KMS-11 (cell line): ENCODE measurements at regions not wholly inside any gene's neighbourhood (a gene's known extent, or its start where the extent isn't known, plus 50 kb on each side); places are given as distances from the start of the nearest gene placed in this dataset.
"Not testable (repeated sequence)": the region's sequence is repeated elsewhere in the genome, so short reads cannot be mapped to it uniquely, and the experiment has no call there.

Source experiments
- H2AFZ ChIP-seq: fragments of 200-600 bp; sonication (generic); 2 replicates; pipeline ENCODE4 v1.6.1; 2016; ENCODE audit warnings: antibody characterized with exemption, mixed run types, low read depth
- H3K27ac ChIP-seq: fragments of 200-600 bp; sonication (generic); 2 replicates; pipeline ENCODE4 v1.6.1; 2016; ENCODE audit warnings: mild to moderate bottlenecking, mixed run types
- H3K27me3 ChIP-seq: fragments of 200-600 bp; sonication (generic); 2 replicates; pipeline ENCODE4 v1.6.1; 2017; ENCODE audit warnings: mild to moderate bottlenecking, low read depth, mixed run types, moderate library complexity; ENCODE audit not compliant: insufficient read depth
- H3K36me3 ChIP-seq: fragments of 200-600 bp; sonication (generic); 2 replicates; pipeline ENCODE4 v1.6.1; 2017; ENCODE audit warnings: mild to moderate bottlenecking, mixed run types; ENCODE audit not compliant: insufficient read depth
- H3K4me1 ChIP-seq: fragments of 200-600 bp; sonication (generic); 2 replicates; pipeline ENCODE4 v1.6.1; 2016; ENCODE audit warnings: mild to moderate bottlenecking, low read depth, mixed run types; ENCODE audit not compliant: poor library complexity, severe bottlenecking
- H3K4me2 ChIP-seq: fragments of 200-600 bp; sonication (generic); 2 replicates; pipeline ENCODE4 v1.7.0; 2016; ENCODE audit warnings: mild to moderate bottlenecking, mixed run types
- H3K4me3 ChIP-seq: fragments of 200-600 bp; sonication (generic); IDR thresholded peaks from 2 replicates; pipeline ENCODE4 v1.6.1; 2017; ENCODE audit warnings: low read depth, low read length, mixed read lengths; ENCODE audit not compliant: insufficient read depth
- H3K79me2 ChIP-seq: fragments of 200-600 bp; sonication (generic); 2 replicates; pipeline ENCODE4 v1.6.1; 2016; ENCODE audit warnings: low read depth, mixed run types; ENCODE audit not compliant: insufficient read depth
- H3K9ac ChIP-seq: fragments of 200-600 bp; sonication (generic); 2 replicates; pipeline ENCODE4 v1.6.1; 2016; ENCODE audit warnings: mild to moderate bottlenecking, mixed run types
- H4K20me1 ChIP-seq: fragments of 200-600 bp; sonication (generic); 2 replicates; pipeline ENCODE4 v1.6.1; 2016; ENCODE audit warnings: mild to moderate bottlenecking, mixed run types; ENCODE audit not compliant: insufficient read depth
- TF ChIP-seq, protein P1 (sequence below): fragments of 200-600 bp; sonication (generic); conservative IDR thresholded peaks from 2 replicates; pipeline ENCODE4 v1.6.1; 2017; ENCODE audit warnings: low read depth, mild to moderate bottlenecking, antibody characterized with exemption, low read length, moderate library complexity, mixed read lengths

DNA sequence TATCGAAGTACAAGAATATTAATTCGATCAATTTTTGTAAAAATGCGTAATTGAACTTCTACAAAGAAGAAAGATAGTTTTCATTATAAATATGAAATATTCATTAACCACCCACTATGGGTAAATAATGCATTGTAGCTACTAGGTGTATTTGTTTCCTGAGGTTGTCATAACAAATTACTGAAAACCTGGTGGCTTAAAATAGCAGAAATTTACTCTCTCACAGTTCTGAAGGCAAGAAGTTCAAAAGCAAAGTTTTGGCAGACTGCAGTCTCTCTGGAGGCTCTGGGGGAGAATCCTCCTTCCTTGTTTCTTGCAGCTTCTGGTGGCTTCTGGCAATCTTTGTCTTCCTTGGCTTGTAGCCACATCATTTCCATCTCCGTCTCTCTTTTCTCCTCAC, 99.2 kb upstream of the MIR17HG start:
- no peak overlapping the region for H3K4me3 ChIP-seq
- no peak overlapping the region for H3K9ac ChIP-seq
- H3K4me1 ChIP-seq: no peaks in the 10 kb centered on the region
- H3K79me2 ChIP-seq: no peaks in the 10 kb centered on the region
- no peaks in the 10 kb centered on the region for H3K27me3 ChIP-seq
- TF ChIP-seq, protein P1, sequence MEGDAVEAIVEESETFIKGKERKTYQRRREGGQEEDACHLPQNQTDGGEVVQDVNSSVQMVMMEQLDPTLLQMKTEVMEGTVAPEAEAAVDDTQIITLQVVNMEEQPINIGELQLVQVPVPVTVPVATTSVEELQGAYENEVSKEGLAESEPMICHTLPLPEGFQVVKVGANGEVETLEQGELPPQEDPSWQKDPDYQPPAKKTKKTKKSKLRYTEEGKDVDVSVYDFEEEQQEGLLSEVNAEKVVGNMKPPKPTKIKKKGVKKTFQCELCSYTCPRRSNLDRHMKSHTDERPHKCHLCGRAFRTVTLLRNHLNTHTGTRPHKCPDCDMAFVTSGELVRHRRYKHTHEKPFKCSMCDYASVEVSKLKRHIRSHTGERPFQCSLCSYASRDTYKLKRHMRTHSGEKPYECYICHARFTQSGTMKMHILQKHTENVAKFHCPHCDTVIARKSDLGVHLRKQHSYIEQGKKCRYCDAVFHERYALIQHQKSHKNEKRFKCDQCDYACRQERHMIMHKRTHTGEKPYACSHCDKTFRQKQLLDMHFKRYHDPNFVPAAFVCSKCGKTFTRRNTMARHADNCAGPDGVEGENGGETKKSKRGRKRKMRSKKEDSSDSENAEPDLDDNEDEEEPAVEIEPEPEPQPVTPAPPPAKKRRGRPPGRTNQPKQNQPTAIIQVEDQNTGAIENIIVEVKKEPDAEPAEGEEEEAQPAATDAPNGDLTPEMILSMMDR: no peak
- no peaks in the 10 kb centered on the region for H3K36me3 ChIP-seq
- no peak overlapping the region for H3K27ac ChIP-seq
- no peak overlapping the region for H2AFZ ChIP-seq
- no peaks in the 10 kb centered on the region for H4K20me1 ChIP-seq
- no peak overlapping the region for H3K4me2 ChIP-seq

DNA sequence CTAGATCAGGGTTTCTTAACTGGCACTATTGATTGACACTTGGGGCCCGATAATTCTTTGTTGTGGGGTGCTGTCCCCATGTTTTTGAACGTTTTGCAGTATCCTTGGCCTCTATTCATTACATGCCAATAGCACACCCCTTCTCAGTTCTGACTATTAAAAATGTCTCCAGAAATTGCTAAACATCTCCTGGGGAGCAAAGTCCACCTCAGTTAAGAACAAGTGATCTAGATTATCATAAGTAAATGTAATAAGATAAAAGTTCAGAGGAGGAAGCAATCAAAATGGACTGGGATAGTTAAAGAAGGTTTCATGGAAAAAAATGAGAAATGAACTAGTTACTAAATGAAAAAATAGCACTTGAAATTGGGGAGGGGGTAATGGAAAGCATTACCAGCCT, 98.1 kb upstream of the MIR17HG start:
- no peak overlapping the region for H3K9ac ChIP-seq
- no peak overlapping the region for H3K27ac ChIP-seq
- no peak overlapping the region for H3K4me3 ChIP-seq
- no peaks in the 10 kb centered on the region for H3K36me3 ChIP-seq
- no peaks in the 10 kb centered on the region for H4K20me1 ChIP-seq
- H3K27me3 ChIP-seq: no peaks in the 10 kb centered on the region
- TF ChIP-seq, protein P1: no peak
- no peak overlapping the region for H2AFZ ChIP-seq
- no peak overlapping the region for H3K4me2 ChIP-seq
- no peaks in the 10 kb centered on the region for H3K4me1 ChIP-seq
- no peaks in the 10 kb centered on the region for H3K79me2 ChIP-seq

DNA sequence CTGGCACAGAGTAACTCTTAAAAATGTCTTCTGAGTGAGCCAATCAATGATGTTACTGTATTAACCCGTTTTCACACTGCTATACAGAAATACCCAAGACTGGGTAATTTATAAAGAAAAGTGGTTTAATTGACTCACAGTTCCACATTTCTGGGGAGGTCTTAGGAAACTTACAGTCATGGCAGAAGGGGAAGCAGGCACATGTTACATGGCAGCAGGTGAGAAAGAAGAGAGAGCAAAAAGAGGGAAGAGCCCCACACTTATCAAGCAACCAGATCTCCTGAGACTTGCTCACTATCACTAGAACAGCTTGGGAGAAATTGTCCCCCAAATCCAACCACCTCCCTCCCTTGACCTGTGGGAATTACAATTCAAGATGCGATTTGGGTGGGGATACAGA, 97.6 kb upstream of the MIR17HG start:
- no peak overlapping the region for H3K9ac ChIP-seq
- H3K4me2 ChIP-seq: no peak overlapping the region
- no peak overlapping the region for H3K27ac ChIP-seq
- H4K20me1 ChIP-seq: no peaks in the 10 kb centered on the region
- no peaks in the 10 kb centered on the region for H3K36me3 ChIP-seq
- TF ChIP-seq, protein P1: no peak
- no peaks in the 10 kb centered on the region for H3K4me1 ChIP-seq
- H3K4me3 ChIP-seq: no peak overlapping the region
- no peaks in the 10 kb centered on the region for H3K79me2 ChIP-seq
- no peaks in the 10 kb centered on the region for H3K27me3 ChIP-seq
- no peak overlapping the region for H2AFZ ChIP-seq

DNA sequence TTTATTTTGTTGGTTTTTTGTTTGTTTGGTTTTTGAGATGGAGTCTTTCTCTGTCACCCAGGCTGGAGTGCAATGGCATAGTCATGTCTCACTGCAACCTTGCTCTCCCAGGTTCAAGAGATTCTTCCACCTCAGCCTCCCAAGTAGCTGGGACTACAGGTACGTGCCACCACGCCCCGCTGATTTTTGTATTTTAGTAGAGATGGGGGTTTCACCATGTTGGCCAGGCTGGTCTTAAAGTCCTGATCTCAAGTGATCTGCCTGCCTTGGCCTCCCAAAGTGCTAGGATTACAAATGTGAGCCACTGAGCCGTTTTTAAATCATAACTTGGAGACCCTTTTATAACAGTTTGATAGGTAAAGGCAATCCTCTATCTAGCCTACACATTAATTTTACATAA, 95.9 kb upstream of the MIR17HG start:
- not testable (repeated sequence) for H3K79me2 ChIP-seq, H3K36me3 ChIP-seq, H2AFZ ChIP-seq, H3K4me1 ChIP-seq, H3K4me2 ChIP-seq, H3K4me3 ChIP-seq, H3K27ac ChIP-seq, H3K9ac ChIP-seq, H3K27me3 ChIP-seq, H4K20me1 ChIP-seq

DNA sequence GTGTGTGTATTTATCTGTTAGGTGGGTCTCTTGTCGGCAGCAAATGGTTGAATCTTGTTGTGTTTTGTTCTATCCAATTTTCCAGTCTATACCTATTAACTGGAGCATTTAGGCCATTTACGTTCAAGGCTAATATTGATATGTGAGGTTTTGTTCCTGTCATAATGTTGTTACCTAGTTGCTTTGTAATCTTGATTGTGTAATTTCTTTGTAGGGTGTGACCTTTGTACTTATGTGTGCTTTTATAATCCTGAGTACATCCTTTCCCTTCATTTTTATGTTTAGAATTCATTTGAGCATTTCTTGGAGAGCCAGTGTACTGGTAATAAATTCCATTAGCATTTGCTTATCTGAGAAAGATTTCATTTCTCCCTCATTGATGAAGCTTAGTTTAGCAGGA, 83.0 kb upstream of the MIR17HG start:
- H3K27ac ChIP-seq: no peak overlapping the region
- H3K27me3 ChIP-seq: no peaks in the 10 kb centered on the region
- no peaks in the 10 kb centered on the region for H3K36me3 ChIP-seq
- H3K4me2 ChIP-seq: no peak overlapping the region
- H3K4me3 ChIP-seq: no peak overlapping the region
- H3K79me2 ChIP-seq: no peaks in the 10 kb centered on the region
- no peaks in the 10 kb centered on the region for H3K4me1 ChIP-seq
- H3K9ac ChIP-seq: no peak overlapping the region
- no peak overlapping the region for H2AFZ ChIP-seq
- no peaks in the 10 kb centered on the region for H4K20me1 ChIP-seq
- TF ChIP-seq, protein P1: no peak
